Fibroblast of skin of right quadriceps (primary cell): ENCODE measurements at regions not wholly inside any gene's neighbourhood (a gene's known extent, or its start where the extent isn't known, plus 50 kb on each side); places are given as distances from the start of the nearest gene placed in this dataset.
"Not testable (repeated sequence)": the region's sequence is repeated elsewhere in the genome, so short reads cannot be mapped to it uniquely, and the experiment has no call there.

Source experiments
- DNase-seq: peaks from one replicate; pipeline ENCODE4 v3.0.0-alpha.2; 2013

DNA sequence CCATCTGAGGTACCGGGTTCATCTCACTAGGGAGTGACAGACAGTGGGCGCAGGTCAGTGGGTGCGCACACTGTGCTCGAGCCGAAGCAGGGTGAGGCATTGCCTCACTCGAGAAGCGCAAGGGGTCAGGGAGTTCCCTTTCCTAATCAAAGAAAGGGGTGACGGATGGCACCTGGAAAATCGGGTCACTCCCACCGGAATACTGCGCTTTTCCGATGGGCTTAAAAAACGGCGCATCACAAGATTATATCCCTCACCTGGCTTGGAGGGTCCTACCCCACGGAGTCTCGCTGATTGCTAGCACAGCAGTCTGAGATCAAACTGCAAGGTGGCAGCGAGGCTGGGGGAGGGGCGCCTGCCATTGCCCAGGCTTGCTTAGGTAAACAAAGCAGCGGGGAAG is 91.0 kb upstream of the SATB1 start:
- not testable (repeated sequence) for DNase-seq

DNA sequence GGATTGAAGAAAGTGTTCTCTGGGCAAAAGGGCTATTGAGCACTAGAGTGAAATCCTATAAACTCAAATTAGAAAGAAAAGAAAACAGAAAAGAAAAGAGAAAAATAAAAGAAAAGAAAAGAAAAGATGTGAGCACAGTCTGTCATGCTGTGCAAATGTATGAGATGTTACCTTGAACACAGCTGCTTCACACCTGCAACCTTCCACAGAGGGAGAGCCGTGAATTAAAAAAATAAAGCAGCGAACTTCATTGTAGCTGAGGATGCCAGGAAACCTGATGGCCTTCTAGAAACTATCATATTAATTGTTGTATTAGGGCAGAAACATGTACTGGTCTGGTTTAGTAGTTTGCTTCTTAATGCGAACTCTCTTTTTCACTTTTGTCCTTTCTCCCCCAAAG is 88.0 kb upstream of the SATB1 start:
- no peak for DNase-seq

DNA sequence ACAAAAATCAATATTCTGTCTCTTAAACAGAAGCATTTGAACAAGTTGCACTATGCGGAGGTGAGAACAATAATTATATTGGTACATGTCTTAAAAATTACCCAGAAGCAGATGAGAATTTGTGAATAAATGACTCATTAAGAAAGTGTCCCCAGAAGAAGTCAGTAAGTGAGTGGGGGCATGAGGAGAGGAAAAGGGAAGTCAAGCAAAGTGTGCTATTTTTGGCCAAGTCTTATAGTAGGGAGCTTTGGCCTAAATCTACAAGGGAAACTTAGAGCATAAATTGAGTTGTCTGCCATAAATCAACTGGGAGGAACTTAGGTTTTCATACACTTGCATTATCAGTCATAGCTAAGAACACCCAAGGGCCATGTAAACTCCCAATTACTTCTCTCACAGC is 86.9 kb upstream of the SATB1 start:
- DNase-seq, result no peak

DNA sequence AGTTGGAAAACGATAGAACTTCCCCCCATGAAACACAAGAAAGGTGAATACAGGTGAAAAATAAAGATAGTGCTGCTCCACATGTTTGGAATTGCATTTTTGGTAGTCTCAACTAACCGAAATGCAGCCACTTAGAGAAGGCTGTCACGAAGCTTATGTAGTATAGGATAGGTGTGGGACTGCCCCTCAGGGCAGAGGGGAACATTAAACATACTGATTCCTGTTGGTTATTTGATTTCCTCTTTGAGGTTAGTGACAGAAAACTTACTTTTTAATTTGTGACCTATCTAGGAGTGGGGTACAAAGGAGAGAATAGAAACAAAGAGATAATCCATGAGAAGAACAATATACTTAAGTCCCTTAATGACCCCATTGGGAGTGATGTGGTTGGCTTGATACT is 85.8 kb upstream of the SATB1 start:
- DNase-seq, result no peak

DNA sequence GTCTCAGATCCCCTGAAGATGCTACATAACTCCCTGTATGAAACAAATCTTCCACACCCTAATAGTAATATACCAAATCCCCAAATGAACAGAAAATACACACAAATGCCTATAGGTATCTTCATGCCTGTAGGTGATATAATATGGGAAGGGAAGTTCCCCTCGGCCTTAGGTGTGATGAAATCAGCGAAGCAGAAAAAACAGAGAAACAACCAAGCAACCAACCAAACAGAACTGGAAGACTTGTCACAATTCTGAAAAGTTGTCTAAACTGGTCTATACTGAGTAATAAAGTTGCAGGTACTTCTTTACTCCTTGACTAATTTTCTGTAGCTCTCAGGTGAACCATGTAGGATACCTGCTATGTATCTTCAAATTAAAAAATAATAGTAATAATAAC is 82.2 kb upstream of the SATB1 start:
- no peak for DNase-seq

DNA sequence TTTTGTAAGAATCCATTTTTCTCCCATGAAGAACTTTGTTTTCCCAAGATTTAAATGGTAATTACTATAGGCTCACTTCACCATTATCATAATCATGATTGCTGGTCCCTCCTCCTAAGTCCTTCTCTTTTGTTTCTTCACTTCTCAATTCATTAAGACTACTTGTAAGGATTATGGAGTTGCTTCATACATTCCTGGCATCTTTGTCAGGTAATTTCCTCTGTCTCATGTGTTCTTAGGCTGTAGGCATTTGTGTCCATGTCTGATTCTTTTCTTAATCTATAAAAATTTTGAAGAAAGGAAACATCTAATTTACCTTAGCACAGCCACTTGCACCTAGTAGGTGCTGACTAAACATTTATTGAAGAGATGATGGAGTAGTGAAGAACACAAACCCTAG is 79.9 kb upstream of the SATB1 start:
- DNase-seq, result no peak

DNA sequence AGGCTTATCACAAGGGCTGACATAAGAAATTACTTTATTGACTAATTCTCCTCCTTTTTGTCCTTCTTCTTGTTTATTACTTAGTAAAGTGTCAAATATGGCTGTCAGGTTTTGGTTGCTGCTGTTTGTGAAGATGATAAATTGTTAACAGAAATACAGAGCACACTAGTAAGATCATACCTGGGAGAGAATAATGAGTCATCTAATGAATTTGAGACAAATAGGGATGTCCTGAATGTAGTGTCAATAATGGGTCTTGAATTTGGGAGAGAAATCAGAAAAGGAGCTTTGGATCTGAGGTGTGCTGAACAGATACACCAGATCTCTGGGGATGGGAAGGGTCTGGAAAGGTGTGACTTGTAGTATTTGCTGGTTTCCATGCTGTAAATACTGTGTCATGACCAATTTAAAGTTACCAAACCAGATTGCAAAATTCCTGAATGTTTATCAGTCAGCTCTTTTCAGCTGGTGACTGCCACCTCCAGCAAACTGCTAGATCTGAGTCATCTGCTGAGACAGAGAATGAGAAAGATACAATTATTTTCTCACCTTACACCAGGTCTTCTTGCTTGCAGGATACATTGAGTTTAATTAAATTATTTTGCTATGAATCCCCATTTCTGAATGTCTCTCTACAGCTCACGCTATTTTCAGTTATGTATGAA is 76.7 kb upstream of the SATB1 start:
- no peak for DNase-seq

DNA sequence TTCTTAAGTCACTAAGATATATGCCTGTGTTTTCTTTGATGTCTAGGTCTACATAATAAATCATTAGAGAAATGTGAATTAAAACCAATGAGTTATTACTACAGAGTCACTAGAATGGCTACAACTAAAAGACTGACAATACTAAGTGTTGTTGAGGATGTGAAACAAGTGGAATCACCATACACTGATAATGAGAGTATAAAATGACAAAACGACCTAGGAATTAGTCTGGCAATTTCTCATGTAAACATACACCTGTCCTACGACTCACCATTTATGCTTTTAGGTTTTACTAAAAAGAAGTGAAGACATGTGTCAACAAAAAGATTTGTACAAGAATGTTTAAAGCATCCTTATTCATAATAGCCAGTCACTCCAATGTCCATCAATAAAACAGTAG is 75.2 kb upstream of the SATB1 start:
- DNase-seq, result no peak

DNA sequence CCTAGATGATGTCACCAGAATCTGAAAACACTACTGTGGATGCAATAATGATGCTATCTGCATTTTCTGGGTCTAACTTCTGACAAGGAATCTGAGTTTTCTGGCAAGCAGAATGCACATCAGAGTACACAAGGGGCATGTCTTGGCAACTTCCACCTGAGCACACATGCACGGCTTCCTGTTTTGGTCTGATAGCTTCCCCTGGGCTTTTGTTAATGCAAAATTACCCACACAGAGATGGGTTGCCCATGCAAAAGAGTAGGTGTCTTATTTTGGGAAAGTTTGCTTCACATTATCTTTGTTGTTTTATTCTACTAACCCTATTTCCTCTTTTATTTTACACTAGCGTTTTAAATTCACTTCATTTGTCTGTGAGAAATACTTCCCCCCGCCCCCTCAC is 74.2 kb upstream of the SATB1 start:
- DNase-seq, result no peak

DNA sequence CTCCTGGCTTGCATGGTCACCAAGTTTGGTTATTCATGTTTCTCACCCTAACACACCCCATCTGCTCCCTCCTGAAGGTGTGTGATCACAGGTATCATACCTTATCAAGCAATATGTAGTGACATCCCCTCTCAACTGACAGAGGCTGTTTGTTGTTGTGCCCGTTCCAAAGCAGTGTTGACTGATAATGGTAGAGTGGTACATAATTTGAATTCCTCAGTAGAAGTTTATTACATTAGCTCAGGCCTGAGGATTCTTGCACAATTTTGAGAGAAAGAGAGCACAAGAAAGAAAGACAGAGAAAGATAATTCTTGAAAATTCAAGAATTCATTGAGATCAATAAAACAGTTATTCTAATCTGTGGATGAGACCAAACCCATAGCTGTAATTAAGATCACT is 69.1 kb upstream of the SATB1 start:
- DNase-seq, result no peak

DNA sequence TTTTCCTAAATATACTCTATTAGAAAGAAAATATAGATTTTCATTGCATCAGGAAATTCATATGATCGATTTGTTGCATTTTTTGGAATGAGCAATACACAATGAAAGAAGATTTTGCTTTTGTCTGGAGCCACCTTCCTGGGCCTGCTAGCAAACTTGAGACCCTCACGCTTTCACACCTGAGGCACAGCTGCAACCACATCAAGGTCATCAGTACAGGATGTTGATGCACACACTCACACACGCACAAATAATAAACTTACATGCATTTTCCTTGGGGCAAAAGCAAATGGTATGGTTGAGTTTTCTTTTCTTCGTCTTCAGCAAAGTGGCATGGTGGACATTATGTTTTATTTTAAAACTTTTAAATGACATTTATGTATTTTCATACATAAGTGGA is 64.8 kb upstream of the SATB1 start:
- DNase-seq, result no peak

DNA sequence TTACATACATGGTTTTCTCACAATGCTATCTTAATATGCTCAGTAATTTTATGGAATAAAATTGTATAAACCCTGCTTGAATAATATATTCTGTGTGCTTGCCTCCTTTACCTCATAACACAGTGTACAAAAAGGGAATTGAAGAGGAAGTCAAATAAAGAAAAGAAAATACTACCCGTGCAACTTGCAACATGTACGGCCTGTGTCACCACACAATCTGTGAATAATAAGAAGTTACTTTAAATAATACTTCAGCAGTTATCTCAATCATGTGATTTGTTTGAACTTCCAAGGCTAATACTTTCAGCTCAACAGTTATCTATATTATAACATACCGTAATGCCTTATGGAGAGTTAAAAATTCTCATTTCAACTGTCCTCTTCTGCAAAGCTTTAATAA is 58.1 kb upstream of the SATB1 start:
- no peak for DNase-seq

DNA sequence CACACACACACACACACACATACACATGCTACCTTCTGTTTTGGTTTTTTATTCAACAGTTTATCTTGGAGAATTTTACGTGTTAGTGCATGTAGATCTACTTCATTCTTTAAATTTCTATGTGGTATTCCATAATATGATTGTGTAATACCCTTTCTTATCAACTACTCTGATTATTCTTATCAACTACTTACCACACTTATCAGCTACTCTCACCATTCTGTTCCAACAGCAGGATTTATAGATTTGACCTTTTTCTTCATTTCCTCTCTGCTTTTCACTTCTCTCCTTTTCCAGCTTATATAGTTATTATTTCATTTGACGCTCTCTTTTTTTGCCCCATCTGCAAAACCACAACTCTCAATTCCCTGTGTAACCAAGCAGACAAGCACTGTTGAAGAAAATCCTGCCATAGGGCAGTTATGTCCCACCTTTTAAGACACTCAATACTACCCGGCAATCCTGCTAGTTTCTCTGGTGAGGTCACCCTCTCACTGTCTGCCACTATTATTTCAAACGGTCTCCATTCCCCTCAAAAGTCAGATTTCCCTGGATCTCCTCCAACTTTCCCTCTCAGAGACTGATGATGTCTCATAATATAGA is 56.9 kb upstream of the SATB1 start:
- DNase-seq, result no peak

DNA sequence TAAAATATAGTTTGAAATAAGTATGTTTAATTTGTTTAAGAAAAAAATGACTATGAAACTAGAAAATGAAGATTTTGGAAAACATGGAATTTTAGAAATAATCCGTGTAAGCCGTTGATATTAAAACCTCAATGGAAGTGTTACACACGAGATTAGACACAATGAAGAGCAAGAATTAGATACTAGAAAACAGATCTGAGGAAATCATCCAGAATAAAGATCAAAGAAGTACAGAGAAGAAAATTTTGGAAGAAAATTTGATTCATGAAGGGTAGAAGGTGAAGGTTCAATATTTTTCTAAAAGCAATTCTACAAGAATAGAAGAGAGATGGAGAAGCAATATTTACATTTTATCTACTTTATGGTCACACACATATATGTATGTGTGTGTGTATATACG is 52.5 kb upstream of the SATB1 start:
- DNase-seq, result no peak
